ENCODE measurements at regions not wholly inside any gene's neighbourhood (a gene's known extent, or its start where the extent isn't known, plus 50 kb on each side); places are given as distances from the start of the nearest gene placed in this dataset.

GRCh38 chr15:93983526-93983925 is 247.8 kb upstream of the MCTP2 start (continued):
- no peak for TF ChIP-seq CHD7 (IDR thresholded peaks at IDR 0.05; ENCODE audit: insufficient replicate concordance, low read length)
- no peak for TF ChIP-seq SAP30 (IDR thresholded peaks at IDR 0.05; ENCODE audit: insufficient read depth, insufficient replicate concordance, low read length)
- TF ChIP-seq SP4 (IDR thresholded peaks at IDR 0.05; ENCODE audit: low read length): no peak
- no peak for TF ChIP-seq RXRA (IDR thresholded peaks at IDR 0.05; ENCODE audit: insufficient read depth, low read depth, low read length)
- TF ChIP-seq SIN3A (conservative IDR thresholded peaks at IDR 0.05 in 1 of 2, IDR thresholded peaks at IDR 0.05 in 1 of 2; ENCODE audit: low read depth in 1 of 2, low read length in 2 of 2): no peak
- TF ChIP-seq TAF1 (IDR thresholded peaks at IDR 0.05; ENCODE audit: low read depth, low read length): no peak
- TF ChIP-seq ATF2 (IDR thresholded peaks at IDR 0.05; ENCODE audit: low read length): no peak

All from H1 (cell line).